Smooth muscle cell (in vitro differentiated cells): ENCODE measurements at regions not wholly inside any gene's neighbourhood (a gene's known extent, or its start where the extent isn't known, plus 50 kb on each side); places are given as distances from the start of the nearest gene placed in this dataset.

Experiments used
- DNase-seq: peaks from one replicate; lab custom pipeline; 2025; ENCODE audit not compliant: unreplicated experiment; lab: John Stamatoyannopoulos, UW
- H2AFZ ChIP-seq: fragments of 200-600 bp; sonication (generic); 2 replicates; pipeline ENCODE4 v1.6.0; 2016; ENCODE audit warnings: antibody characterized with exemption, low read depth, mild to moderate bottlenecking
- H3F3A ChIP-seq: fragments of 200-600 bp; sonication (generic); 2 replicates; pipeline ENCODE4 v1.6.0; 2017; ENCODE audit warnings: antibody characterized with exemption, low read depth
- H3K27ac ChIP-seq: fragments of 200-600 bp; sonication (generic); 2 replicates; pipeline ENCODE4 v1.5.1; 2016; ENCODE audit warnings: low read depth, mild to moderate bottlenecking
- H3K27me3 ChIP-seq: fragments of 200-600 bp; sonication (generic); 2 replicates; pipeline ENCODE4 v1.6.1; 2016; ENCODE audit warnings: low read depth, mild to moderate bottlenecking
- H3K36me3 ChIP-seq: fragments of 200-600 bp; sonication (generic); 2 replicates; pipeline ENCODE4 v1.5.1; 2016; ENCODE audit warnings: low read depth
- H3K4me1 ChIP-seq: fragments of 200-600 bp; sonication (generic); 2 replicates; pipeline ENCODE4 v1.5.1; 2016; ENCODE audit warnings: low read depth
- H3K4me2 ChIP-seq: fragments of 200-600 bp; sonication (generic); 2 replicates; pipeline ENCODE4 v1.6.0; 2016; ENCODE audit warnings: mild to moderate bottlenecking
- H3K4me3 ChIP-seq: fragments of 200-600 bp; sonication (generic); 2 replicates; pipeline ENCODE4 v1.5.1; 2016; ENCODE audit warnings: mild to moderate bottlenecking
- H3K79me2 ChIP-seq: fragments of 200-600 bp; sonication (generic); 2 replicates; pipeline ENCODE4 v1.6.0; 2016; ENCODE audit warnings: low read depth, mild to moderate bottlenecking
- H3K9ac ChIP-seq: fragments of 200-600 bp; sonication (generic); 2 replicates; pipeline ENCODE4 v1.6.0; 2016; ENCODE audit warnings: low read depth
- H3K9me3 ChIP-seq: fragments of 200-600 bp; sonication (generic); replicated peaks from 2 replicates; pipeline ENCODE4 v1.5.1; 2016; ENCODE audit warnings: low read depth
- H4K20me1 ChIP-seq: fragments of 200-600 bp; sonication (generic); 2 replicates; pipeline ENCODE4 v1.6.0; 2016; ENCODE audit warnings: low read depth
- CTCF ChIP-seq: fragments of 200-600 bp; sonication (generic); IDR thresholded peaks from 2 replicates; pipeline ENCODE4 v1.5.1; 2017; ENCODE audit warnings: borderline replicate concordance, mild to moderate bottlenecking, antibody characterized with exemption; ENCODE audit not compliant: insufficient read depth, poor library complexity, severe bottlenecking
- WGBS: methylation state at CpG from one replicate; pipeline ENCODE4 v1.1.7; 2016; ENCODE audit warnings: low lambda C conversion rate; 5-methylcytosine and 5-hydroxymethylcytosine counted together

- no peak overlapping the region for H3K27ac ChIP-seq
- no peaks in the 10 kb centered on the region for H3K27me3 ChIP-seq
- TF ChIP-seq CTCF = no peak
- no peak overlapping the region for H3K4me3 ChIP-seq
- H3K79me2 ChIP-seq = no peaks in the 10 kb centered on the region
- no peaks in the 10 kb centered on the region for H3K9me3 ChIP-seq
- no peaks in the 10 kb centered on the region for H3F3A ChIP-seq
- no peaks in the 10 kb centered on the region for H3K4me1 ChIP-seq
- H3K9ac ChIP-seq = no peak overlapping the region
- H2AFZ ChIP-seq = no peak overlapping the region
- H3K4me2 ChIP-seq = no peak overlapping the region
- 69% methylated on average over 18 of the region's 18 CpGs for WGBS
- no peaks in the 10 kb centered on the region for H3K36me3 ChIP-seq
- no peak for DNase-seq
- no peaks in the 10 kb centered on the region for H4K20me1 ChIP-seq
Measured at GRCh38 chr2:8628179-8628865, 53.5 kb upstream of the ID2 start.

DNA sequence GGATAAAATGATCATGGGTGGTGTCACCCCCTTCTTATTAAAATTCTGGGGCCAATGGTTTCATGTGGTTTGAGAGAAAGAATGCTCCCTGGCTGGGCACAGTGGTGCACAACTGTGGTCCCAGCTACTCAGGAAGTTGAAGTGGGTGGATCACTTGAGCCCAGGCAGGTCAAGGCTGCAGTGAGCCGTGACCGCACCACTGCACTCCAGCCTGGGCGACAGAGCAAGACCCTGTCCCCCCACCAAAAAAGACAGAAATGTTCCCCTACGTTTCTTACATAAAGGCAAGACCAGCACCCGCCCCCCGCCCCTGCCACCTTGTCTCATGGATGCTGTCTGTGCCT lies 53.0 kb upstream of the ID2 start:
- Histone ChIP-seq H3K4me2 (no peak overlapping the region), H4K20me1 (no peaks in the 10 kb centered on the region), H3K4me3 (no peak overlapping the region), H3K4me1 (no peaks in the 10 kb centered on the region), H3K27ac (no peak overlapping the region), H2AFZ (no peak overlapping the region), H3K27me3 (no peaks in the 10 kb centered on the region), H3K9ac (no peak overlapping the region), H3K79me2 (no peaks in the 10 kb centered on the region), H3K9me3 (no peaks in the 10 kb centered on the region), H3K36me3 (no peaks in the 10 kb centered on the region), H3F3A (no peaks in the 10 kb centered on the region)
- 99% methylated on average over 6 of the region's 6 CpGs for WGBS
- DNase-seq = no peak
- TF ChIP-seq CTCF = no peak

- H2AFZ ChIP-seq = no peak overlapping the region
- no peak for TF ChIP-seq CTCF
- no peaks in the 10 kb centered on the region for H3K4me1 ChIP-seq
- H3F3A ChIP-seq = no peaks in the 10 kb centered on the region
- no peak overlapping the region for H3K9ac ChIP-seq
- DNase-seq = no peak
- no peaks in the 10 kb centered on the region for H4K20me1 ChIP-seq
- no peak overlapping the region for H3K4me3 ChIP-seq
- H3K9me3 ChIP-seq = no peaks in the 10 kb centered on the region
- no peaks in the 10 kb centered on the region for H3K79me2 ChIP-seq
- no peak overlapping the region for H3K27ac ChIP-seq
- no peak overlapping the region for H3K4me2 ChIP-seq
- WGBS = 75% methylated on average over 4 of the region's 4 CpGs
- no peaks in the 10 kb centered on the region for H3K27me3 ChIP-seq
- no peaks in the 10 kb centered on the region for H3K36me3 ChIP-seq
Measured at GRCh38 chr2:8629402-8629801, 52.5 kb upstream of the ID2 start.

- H3K9ac ChIP-seq = no peak overlapping the region
- H3K27ac ChIP-seq = no peak overlapping the region
- DNase-seq = no peak
- 74% methylated on average over 21 of the region's 21 CpGs for WGBS
- peaks cover 1% of the 10 kb centered on the region for H3K4me1 ChIP-seq
- no peaks in the 10 kb centered on the region for H3F3A ChIP-seq
- no peaks in the 10 kb centered on the region for H3K79me2 ChIP-seq
- H3K36me3 ChIP-seq = no peaks in the 10 kb centered on the region
- H4K20me1 ChIP-seq = no peaks in the 10 kb centered on the region
- H3K4me2 ChIP-seq = no peak overlapping the region
- H3K4me3 ChIP-seq = no peak overlapping the region
- no peak for TF ChIP-seq CTCF
- H2AFZ ChIP-seq = no peak overlapping the region
- no peaks in the 10 kb centered on the region for H3K9me3 ChIP-seq
- no peaks in the 10 kb centered on the region for H3K27me3 ChIP-seq
Measured at GRCh38 chr2:8630676-8631464, 51.0 kb upstream of the ID2 start.
